ENCODE measurements at regions not wholly inside any gene's neighbourhood (a gene's known extent, or its start where the extent isn't known, plus 50 kb on each side); places are given as distances from the start of the nearest gene placed in this dataset.
A peak's percentile ranks its signal among the peaks of the same experiment; 100 is the strongest.

DNA sequence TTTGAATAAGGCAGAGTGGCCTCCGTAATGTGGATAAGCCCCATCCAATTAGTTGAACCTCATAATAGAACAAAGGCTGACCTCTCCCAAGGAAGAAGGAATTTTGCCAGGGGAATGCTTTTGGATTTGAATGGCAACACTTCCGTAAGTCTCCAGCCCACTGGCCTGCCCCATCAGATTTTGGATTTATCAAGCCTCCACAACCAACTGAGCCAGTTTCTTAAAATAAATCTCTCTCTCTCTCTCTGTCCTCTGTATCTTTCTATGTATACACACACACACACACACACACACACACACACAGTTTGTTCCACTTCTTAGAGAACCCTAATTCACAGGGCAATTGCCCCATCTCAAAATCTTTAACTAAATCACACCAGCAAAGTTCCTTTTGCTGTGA is 100.9 kb upstream of the CAV2 start:
- POLR2A ChIA-PET = interaction anchor here (0.7 kb wide), 1 partner anchor 28 kb away, joined by 8 read pairs; no protein-coding TSS in a partner anchor
- in situ Hi-C loops (cut with HindIII; ENCODE audit: low pct_unique_long_range_greater_than_20kb, low sequenced_read_pairs) = no loop called here
- Histone ChIP-seq H3K9me3 (ENCODE audit: control insufficient read depth, insufficient read depth, low read depth, low read length) (no peaks in the 10 kb centered on the region; the same call in 1 of the 2 replicates), H3K4me1 (ENCODE audit: control insufficient read depth, insufficient read depth, low read length) (peaks cover 44% of the 10 kb centered on the region), H3K4me3 (ENCODE audit: low read depth in 2 of 2, low read length in 2 of 2) (no peak overlapping the region), H3K36me3 (ENCODE audit: control insufficient read depth, insufficient read depth, low read length) (no peaks in the 10 kb centered on the region), H3K27me3 (ENCODE audit: control insufficient read depth, insufficient read depth, low read length) (no peaks in the 10 kb centered on the region), H3K27ac (ENCODE audit: low read length) (peak overlapping the region; percentile 93)
- no peak for ATAC-seq
- no TSS peak for BruUV-seq (replicated peaks)
- CTCF ChIA-PET = no interaction called here
- DNase-seq (ENCODE audit: low read depth, low spot score) = no peak
- no peak for TF ChIP-seq SIN3A (IDR thresholded peaks at IDR 0.05; ENCODE audit: borderline replicate concordance, insufficient read depth, low read depth, low read length)
- intact Hi-C loops (cut with micrococcal nuclease; ENCODE audit: unreplicated experiment) = no loop called here

DNA sequence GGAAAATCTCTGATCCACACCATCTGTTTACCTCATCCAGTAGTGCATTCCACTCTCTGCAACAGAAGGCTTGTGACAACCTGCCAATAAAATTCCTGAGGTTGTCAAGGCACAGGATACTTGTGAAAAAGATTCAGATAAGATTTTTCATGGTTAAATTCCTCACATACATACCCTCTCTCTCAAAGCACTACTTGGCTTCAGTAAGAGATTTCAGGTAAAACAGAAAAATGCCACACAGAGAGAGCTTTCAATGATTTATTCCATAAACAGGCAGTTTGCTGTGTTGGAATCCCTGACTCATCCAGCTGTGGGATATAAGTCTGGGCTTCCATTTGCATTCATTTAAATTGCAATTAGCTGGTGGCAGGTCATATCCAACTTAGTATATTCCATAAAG is 99.7 kb upstream of the CAV2 start:
- POLR2A ChIA-PET = no interaction called here
- peak overlapping the region; percentile 93 for H3K27ac ChIP-seq (ENCODE audit: low read length)
- CTCF ChIA-PET = interaction anchor here (0.6 kb wide), 1 partner anchor 173 kb away, joined by 4 read pairs; no protein-coding TSS in a partner anchor
- H3K9me3 ChIP-seq (ENCODE audit: control insufficient read depth, insufficient read depth, low read depth, low read length) = no peaks in the 10 kb centered on the region; the same call in 1 of the 2 replicates
- no peaks in the 10 kb centered on the region for H3K27me3 ChIP-seq (ENCODE audit: control insufficient read depth, insufficient read depth, low read length)
- peak; percentile 46; the same call in 1 of the 2 replicates for ATAC-seq
- TF ChIP-seq, protein P1, sequence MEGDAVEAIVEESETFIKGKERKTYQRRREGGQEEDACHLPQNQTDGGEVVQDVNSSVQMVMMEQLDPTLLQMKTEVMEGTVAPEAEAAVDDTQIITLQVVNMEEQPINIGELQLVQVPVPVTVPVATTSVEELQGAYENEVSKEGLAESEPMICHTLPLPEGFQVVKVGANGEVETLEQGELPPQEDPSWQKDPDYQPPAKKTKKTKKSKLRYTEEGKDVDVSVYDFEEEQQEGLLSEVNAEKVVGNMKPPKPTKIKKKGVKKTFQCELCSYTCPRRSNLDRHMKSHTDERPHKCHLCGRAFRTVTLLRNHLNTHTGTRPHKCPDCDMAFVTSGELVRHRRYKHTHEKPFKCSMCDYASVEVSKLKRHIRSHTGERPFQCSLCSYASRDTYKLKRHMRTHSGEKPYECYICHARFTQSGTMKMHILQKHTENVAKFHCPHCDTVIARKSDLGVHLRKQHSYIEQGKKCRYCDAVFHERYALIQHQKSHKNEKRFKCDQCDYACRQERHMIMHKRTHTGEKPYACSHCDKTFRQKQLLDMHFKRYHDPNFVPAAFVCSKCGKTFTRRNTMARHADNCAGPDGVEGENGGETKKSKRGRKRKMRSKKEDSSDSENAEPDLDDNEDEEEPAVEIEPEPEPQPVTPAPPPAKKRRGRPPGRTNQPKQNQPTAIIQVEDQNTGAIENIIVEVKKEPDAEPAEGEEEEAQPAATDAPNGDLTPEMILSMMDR (IDR thresholded peaks at IDR 0.05) = no peak
- peak; percentile 46; the same call in 1 of the 2 replicates for TF ChIP-seq TCF7L2 (IDR thresholded peaks at IDR 0.05; ENCODE audit: low read depth, low read length)
- no peak for DNase-seq (ENCODE audit: low read depth, low spot score)
- peaks cover 38% of the 10 kb centered on the region for H3K4me1 ChIP-seq (ENCODE audit: control insufficient read depth, insufficient read depth, low read length)
- no peak overlapping the region for H3K4me3 ChIP-seq (ENCODE audit: low read depth in 2 of 2, low read length in 2 of 2)
- no TSS peak for BruUV-seq (replicated peaks)
- in situ Hi-C loops (cut with HindIII; ENCODE audit: low pct_unique_long_range_greater_than_20kb, low sequenced_read_pairs) = no loop called here
- intact Hi-C loops (cut with micrococcal nuclease; ENCODE audit: unreplicated experiment) = no loop called here
- H3K36me3 ChIP-seq (ENCODE audit: control insufficient read depth, insufficient read depth, low read length) = no peaks in the 10 kb centered on the region

- Histone ChIP-seq H3K4me1 (ENCODE audit: control insufficient read depth, insufficient read depth, low read length) (peaks cover 31% of the 10 kb centered on the region), H3K4me3 (ENCODE audit: low read depth in 2 of 2, low read length in 2 of 2) (no peak overlapping the region), H3K27ac (ENCODE audit: low read length) (peak overlapping the region; percentile 93), H3K36me3 (ENCODE audit: control insufficient read depth, insufficient read depth, low read length) (no peaks in the 10 kb centered on the region), H3K9me3 (ENCODE audit: control insufficient read depth, insufficient read depth, low read depth, low read length) (no peaks in the 10 kb centered on the region; the same call in 1 of the 2 replicates), H3K27me3 (ENCODE audit: control insufficient read depth, insufficient read depth, low read length) (no peaks in the 10 kb centered on the region)
- ATAC-seq (no peak), DNase-seq (ENCODE audit: low read depth, low spot score) (no peak)
- TF ChIP-seq, protein P2, sequence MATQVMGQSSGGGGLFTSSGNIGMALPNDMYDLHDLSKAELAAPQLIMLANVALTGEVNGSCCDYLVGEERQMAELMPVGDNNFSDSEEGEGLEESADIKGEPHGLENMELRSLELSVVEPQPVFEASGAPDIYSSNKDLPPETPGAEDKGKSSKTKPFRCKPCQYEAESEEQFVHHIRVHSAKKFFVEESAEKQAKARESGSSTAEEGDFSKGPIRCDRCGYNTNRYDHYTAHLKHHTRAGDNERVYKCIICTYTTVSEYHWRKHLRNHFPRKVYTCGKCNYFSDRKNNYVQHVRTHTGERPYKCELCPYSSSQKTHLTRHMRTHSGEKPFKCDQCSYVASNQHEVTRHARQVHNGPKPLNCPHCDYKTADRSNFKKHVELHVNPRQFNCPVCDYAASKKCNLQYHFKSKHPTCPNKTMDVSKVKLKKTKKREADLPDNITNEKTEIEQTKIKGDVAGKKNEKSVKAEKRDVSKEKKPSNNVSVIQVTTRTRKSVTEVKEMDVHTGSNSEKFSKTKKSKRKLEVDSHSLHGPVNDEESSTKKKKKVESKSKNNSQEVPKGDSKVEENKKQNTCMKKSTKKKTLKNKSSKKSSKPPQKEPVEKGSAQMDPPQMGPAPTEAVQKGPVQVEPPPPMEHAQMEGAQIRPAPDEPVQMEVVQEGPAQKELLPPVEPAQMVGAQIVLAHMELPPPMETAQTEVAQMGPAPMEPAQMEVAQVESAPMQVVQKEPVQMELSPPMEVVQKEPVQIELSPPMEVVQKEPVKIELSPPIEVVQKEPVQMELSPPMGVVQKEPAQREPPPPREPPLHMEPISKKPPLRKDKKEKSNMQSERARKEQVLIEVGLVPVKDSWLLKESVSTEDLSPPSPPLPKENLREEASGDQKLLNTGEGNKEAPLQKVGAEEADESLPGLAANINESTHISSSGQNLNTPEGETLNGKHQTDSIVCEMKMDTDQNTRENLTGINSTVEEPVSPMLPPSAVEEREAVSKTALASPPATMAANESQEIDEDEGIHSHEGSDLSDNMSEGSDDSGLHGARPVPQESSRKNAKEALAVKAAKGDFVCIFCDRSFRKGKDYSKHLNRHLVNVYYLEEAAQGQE (IDR thresholded peaks at IDR 0.05; ENCODE audit: insufficient read depth in 1 of 2, low read depth in 2 of 2, low read length in 1 of 2) = no peak
- TF ChIP-seq SIN3A (IDR thresholded peaks at IDR 0.05; ENCODE audit: borderline replicate concordance, insufficient read depth, low read depth, low read length) (no peak), POLR2AphosphoS5 (IDR thresholded peaks at IDR 0.05; ENCODE audit: low read depth, low read length) (no peak), TCF7L2 (IDR thresholded peaks at IDR 0.05; ENCODE audit: low read depth, low read length) (no peak)
- TF ChIP-seq, protein P1 (IDR thresholded peaks at IDR 0.05) = no peak
- in situ Hi-C loops (cut with HindIII; ENCODE audit: low pct_unique_long_range_greater_than_20kb, low sequenced_read_pairs) (no loop called here), intact Hi-C loops (cut with micrococcal nuclease; ENCODE audit: unreplicated experiment) (no loop called here)
- ChIA-PET POLR2A (no interaction called here), CTCF (no interaction called here)
- BruUV-seq (replicated peaks) = no TSS peak
Measured at GRCh38 chr7:116400522-116400921, 99.0 kb upstream of the CAV2 start.
